IPS DF 19.7 (cell line): ENCODE measurements at regions not wholly inside any gene's neighbourhood (a gene's known extent, or its start where the extent isn't known, plus 50 kb on each side); places are given as distances from the start of the nearest gene placed in this dataset.
"Not testable (repeated sequence)": the region's sequence is repeated elsewhere in the genome, so short reads cannot be mapped to it uniquely, and the experiment has no call there.

Experiments used
- DNase-seq: peaks from one replicate; pipeline ENCODE4 v3.0.0-alpha.2; 2013; ENCODE audit warnings: low read depth, low spot score

DNA sequence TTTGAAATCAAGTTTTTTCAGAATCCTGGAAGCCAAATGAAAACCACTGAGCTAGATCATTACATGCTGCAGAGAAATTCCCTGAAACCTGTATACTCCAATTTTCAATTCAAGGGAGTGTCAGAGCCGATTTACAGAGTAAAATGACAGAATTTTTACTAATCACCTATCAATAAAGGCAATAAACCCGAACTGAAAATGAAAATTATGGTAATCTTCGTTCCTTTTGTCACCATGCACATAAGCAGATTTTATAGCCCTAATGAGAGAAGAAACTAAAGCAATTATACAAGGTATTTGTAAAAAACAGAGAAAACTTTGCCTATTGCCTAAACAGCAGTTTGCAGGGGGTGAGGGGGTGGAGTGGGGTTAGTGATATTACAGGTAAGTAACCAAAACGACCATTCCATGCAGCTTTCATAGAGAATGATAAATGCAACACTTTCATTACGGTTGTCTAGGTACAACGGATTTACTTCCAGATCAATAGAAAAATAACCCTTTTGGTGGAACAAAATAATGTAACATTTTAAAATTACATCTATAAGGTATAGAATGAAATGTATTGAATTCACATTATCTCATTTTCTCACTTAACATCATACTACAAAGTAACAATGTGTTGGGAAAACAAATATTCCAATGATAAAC is 115.2 kb upstream of the BEND6 start:
- no peak for DNase-seq

DNA sequence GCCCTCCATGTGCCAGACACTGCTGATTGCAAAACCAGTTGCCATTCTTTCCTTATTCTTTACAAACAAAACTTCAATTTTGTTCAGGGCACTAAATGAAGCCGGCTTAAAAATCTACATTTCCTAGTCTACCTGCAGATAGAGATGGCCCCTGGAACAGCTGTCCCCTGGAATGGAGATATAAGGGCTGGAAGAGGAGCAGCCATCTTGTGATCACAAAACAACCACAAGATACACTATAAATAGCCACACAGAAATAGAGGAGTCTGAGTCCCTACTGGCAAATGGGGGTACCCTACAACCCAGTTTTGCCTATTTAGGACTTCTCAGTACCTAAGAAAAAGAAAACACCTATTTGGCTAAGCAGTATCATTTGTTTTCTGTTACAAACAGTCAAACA is 115.9 kb upstream of the BEND6 start:
- no peak for DNase-seq

DNA sequence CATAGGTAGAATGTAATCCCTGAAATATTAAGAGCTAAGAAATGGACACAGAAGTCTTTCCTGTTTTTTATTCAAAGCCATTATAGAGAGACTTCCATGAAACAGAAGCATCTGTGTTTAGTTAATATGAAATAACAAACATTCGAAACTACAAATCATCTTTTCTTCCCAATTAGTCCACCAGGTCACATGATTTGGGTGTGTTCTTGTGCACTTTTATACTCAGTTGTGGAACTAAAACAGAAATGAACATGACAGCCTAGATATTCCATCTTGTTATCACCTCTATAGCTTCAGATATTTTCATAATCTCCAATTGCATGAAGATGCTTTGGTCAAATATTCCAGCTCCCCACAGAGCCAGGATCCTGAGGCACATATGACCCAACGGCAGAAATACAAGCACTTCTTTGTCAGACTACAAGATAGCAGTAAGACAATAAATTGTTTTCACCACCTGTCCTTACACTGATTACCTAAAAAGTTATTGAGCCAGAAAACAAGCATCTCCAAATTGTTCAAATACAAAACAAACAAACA is 116.8 kb upstream of the BEND6 start:
- no peak for DNase-seq

DNA sequence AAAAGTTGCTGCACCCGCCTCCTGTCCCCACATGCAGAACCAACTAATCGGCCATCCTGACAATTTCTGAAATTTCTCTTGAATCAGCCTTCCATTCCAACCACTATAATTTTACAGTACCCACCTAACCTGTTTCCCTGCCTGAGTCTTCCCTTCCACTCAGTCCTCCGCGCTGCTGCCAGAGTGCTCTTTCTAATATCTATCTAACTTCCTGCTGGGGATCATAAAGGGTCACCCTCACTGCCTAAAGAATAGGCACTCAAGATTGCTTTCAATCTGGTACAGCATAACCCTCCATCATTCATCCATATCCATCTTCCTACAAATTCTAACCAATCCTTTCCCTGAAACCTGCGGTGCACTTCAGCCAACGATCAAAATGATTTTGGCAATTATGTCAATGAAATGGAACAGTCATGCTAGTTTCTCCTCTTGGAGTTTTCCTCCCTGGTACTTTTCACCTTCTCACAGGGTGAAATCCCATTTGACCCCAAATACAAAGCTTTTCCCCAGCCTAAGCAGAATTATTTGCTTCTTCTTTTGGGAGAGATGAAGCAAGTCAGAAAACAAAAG is 117.5 kb upstream of the BEND6 start:
- no peak for DNase-seq

DNA sequence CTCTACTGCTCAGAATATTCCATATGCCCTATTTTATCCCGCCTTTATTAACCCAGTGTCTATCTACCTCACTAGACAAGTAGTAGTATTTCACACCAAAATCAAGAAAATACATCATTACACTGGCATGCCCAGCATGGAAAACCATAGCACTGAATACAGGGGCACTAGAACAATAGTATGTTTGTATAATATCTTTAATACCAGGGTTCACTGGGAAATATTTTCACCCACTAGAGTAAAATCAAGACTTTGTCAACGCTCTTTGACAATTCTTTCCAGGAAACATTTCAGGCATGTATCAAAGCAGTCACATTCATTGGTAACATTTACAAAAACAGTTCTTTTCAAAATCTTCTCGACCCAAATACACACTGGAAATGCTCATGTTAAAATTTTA is 119.3 kb upstream of the BEND6 start:
- DNase-seq, result no peak

DNA sequence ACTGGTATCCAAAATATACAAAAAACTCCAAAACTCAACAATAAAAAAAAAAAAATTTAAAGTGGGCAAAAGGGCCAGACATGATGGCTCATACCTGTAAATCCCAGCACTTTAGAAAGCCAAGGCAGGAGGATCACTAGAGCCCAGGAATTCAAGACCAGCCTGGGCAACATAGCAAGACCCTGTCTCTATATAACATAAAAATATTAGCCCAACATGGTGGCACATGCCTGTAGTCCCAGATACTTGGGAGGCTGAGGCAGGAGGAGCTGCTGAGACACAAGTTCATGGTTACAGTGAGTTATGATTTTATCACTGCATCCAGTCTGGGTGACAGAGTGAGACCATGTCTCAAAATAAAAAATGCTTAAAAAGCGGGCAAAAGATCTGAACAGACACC is 121.0 kb upstream of the BEND6 start:
- DNase-seq, result no peak

DNA sequence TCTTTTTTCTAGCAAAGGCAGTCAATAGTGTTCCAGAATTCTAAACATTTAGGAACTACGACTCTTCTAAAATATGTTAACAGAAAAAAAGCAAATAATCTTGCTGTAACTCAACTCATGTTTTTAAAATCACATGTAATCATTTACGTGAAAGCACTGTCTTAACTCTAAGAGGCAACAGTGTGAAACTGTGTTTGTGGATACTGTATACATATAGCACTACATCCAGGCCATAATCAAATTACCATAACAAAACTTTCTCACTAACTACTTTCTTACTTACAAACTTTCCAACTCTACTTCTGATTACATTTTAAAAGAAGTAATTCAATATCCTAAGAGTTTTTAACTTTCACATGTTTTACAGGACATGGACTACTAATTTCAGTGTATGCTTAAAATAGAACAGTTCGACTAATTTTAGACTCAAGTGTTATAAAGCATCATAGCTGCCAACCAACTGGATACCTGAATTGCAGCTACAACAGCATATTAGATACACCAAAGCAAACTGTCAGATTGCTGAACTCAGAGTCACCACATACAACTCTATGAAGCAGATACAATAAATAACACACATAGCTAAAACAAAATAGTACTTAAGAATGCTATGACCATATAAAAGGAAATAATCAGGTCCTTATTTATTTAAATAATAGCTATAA is 121.6 kb upstream of the BEND6 start:
- DNase-seq, result no peak

DNA sequence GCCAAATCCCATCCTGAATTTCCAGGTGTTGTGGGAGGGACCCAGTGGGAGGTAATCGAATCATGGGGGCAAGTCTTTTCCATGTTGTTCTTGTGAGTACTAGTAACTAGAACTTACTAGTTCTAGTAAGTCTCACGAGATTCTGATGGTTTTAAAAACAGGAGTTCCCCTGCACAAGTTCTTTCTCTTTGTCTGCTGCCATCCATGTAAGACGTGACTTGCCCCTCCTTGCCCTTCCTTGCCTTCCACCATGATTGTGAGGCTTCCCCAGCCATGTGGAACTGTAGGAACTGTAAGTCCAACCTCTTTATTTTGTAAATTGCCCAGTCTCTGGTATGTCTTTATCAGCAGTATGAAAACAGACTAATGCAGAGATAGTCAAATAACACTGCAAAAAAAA is 122.7 kb upstream of the BEND6 start:
- no peak for DNase-seq

DNA sequence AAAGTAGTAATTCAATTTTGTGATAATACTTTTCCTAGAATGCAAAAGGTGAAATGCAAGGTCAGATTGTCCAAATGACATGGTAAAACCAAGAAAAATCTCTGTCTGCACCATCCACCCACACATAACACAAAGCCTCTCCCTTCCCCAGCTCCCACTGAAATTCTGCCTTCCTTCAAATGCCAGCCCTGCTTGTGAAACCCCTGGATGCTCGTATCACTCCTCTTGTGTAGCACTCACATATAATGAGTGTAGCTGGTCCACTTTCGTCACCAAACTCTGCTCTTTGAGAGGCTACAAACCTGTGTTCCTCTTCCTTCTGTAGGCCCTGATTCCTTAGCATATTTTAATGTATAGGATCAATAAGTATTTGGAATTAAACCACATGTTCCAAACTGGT is 123.6 kb upstream of the BEND6 start:
- DNase-seq, result no peak

DNA sequence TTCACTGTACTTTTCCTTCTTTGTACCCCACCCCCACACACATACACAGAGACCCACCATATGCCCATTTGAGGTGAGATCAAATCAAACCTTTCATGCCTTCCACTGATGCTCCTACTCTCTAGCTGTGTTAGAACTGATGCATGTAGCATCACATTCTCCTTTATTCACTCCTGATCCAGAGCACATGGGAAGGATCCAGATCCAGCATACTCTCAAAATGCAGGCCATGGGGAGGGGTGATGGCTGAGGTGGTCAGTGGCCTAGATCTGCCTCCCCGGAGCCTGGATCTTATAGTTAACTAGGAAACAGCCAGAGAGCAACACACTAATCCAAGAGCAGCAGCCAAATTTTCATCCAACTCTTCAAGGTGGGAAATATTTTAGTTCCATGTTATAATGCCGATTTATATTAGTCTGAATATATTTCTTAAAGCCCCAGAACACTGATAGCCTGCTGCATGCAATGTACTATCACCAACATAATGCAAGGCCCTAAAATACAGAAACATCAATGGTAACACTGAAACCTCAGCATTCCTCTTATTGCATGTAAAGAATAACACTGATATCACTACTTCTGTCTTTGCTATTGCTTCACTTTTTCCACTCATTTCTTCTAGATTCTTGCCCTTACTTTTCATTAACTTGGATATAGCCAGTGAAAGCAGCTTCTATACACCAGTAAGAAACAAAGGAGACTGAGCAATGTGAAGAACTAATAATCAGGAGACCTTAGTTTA is 126.8 kb upstream of the BEND6 start:
- no peak for DNase-seq

DNA sequence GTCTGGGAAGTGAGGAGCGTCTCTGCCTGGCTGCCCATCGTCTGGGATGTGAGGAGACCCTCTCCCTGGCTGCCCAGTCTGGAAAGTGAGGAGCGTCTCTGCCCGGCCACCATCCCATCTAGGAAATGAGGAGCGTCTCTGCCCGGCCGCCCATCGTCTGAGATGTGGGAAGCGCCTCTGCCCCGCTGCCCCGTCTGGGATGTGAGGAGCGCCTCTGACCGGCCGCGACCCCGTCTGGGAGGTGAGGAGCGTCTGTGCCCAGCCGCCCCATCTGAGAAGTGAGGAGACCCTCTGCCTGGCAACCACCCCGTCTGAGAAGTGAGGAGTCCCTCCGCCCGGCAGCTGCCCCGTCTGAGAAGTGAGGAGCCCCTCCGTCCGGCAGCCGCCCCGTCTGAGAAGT is 130.5 kb upstream of the BEND6 start:
- not testable (repeated sequence) for DNase-seq

DNA sequence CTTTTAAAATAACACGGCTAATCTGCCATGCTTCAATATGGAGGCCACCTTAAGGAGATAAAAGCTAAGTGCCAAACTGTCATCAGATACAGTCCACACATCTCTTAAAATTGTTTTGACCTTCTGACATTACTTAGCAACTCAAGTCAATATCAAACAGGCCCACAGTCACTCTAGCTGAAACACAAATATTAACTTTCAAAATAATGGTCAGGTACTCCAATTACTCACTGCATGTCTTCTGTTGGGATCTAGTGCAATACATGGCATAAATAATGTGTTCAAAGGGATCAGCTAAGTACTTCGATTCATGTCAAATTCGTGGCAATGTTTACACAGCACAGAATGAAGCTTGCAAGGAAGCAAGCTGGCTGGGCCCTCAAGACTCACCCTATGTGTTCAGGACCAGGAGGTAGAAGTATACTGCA is 133.9 kb upstream of the BEND6 start:
- no peak for DNase-seq

DNA sequence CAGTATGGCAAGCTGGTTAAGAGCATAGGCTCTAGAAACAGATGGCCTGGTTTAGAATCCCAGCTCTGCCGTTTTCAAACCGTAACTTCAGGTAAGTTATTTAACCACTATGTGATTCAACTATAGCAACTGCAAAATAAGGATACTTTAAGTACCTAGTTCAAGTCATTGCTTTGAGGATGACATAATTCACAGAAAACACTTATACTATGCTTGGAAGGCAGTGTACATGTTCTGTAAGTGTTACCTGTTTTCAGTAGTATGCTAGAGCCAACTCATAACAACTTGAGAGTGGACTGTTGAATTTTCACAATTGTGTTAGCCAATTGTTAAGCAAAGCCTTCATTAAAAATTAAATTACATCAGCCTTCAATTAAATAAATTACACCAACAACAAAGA is 134.8 kb upstream of the BEND6 start:
- no peak for DNase-seq

DNA sequence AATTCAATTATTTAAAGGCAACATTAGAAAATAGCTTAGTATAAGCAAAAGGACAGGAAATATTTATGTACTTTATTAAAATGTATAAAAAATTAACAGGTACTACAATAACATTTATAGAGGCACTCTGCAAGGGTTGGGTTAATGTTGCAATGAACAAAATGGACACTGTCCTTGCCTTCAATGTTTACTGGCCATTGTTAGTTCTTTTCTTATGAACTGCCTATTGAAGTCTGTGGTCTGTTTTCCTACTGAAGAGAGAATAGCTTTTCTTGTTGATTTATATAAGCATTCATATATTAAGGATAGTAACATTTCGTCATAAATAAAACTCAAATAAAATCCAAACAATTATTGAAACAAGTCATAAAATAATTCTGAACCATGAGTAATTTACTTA is 135.3 kb upstream of the BEND6 start:
- DNase-seq, result no peak

DNA sequence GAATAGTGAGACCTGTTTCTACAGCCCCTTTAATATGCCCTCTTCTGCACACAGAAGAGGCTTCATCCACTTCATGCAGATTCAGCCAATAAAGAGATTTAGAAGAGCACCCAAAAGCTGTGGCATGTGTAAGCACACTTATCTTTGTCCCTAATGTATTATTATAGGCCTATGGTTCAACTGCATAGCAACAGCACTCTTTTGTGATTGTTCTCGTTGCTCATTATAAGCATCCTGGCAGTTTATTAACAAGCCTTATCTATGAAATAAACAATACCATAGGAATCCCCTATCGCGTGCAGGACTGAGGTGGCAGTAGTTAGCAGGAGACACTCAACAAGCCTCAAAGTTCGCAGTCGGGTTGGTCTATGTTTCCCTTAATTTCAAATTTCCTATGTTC is 138.5 kb upstream of the BEND6 start:
- no peak for DNase-seq

DNA sequence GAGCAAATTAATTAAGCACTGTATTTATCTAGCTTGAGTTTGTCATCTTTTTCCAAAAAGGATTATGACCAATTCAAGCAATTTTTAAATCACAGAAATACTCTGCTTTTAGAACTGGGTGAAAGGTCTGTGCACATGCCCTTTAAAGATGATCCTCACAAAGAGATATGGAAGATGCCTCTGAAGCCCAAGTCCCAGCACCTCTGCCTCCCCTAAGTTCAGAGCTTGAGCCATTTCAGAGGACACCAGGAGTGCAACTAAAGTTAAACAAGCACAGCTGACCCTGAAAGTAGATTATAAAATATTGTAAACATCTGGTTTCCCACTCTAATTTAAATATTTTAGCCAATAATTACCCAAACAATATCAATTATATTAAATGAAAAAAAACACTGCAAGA is 139.5 kb upstream of the BEND6 start:
- no peak for DNase-seq

DNA sequence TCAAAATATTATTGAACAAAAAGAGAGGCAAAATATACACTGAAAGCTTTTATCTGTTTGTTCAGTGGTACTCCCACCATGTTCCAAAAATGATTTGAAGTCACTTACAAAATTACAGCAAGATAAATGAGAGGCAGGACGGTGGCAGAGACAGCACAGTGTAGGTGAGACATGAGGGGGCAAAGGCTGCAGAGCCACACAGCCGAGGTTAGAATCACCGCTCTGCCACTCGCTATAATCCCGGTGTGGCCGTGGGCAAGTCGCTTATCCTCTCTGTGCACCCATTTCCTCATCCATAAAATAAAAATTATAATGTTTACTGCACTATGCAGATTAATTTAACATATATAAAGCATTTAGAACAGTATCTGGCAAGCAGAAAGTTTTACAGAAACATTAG is 140.1 kb upstream of the BEND6 start:
- no peak for DNase-seq

DNA sequence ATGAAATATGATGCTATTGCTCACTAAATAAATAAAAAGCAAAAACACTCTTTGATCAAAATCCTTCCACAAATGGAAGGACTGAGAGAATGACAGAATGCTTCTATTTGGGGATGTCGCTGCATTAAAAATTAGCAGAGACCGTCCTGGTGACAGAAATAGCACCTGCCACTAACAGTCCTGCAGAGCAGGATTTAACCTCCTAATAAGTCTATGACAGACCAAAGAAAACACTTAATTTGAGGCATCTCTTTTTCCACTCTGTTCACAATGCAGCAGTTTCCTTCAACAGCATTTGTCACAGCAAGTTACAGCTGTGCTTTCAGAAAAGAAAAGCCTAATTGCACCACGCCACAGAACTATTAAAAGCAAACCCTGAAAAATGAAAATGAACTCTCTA is 140.6 kb upstream of the BEND6 start:
- no peak for DNase-seq

DNA sequence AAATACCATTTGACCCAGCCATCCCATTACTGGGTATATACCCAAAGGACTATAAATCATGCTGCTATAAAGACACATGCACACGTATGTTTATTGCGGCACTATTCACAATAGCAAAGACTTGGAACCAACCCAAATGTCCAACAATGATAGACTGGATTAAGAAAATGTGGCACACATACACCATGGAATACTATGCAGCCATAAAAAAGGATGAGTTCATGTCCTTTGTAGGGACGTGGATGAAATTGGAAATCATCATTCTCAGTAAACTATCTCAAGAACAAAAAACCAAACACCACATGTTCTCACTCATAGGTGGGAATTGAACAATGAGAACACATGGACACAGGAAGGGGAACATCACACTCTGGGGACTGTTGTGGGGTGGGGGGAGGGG is 142.1 kb upstream of the BEND6 start:
- DNase-seq, result not testable (repeated sequence)

DNA sequence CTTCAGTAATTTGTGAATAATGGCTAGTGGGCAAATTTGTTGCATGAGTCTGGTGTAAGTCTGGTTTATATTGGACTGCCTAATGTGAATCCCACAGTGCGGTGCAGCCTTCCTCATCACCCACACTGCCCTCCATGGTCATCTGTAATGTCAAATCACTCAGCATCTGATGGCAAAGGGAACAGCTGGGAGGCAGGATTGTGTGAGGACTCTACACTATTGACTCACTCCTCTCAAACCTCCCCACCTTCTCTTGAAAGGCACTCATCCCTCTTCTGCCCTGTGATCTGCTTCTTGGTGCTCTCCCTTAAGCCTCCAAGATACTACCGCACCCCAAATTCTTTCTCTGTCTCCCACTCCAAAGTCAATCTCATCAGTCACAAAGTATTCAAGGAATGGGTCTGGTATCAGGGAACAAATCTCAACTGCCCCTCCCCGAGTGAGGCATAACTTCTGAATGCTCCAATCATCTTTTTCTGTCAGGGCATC is 146.0 kb upstream of the BEND6 start:
- DNase-seq, result no peak

DNA sequence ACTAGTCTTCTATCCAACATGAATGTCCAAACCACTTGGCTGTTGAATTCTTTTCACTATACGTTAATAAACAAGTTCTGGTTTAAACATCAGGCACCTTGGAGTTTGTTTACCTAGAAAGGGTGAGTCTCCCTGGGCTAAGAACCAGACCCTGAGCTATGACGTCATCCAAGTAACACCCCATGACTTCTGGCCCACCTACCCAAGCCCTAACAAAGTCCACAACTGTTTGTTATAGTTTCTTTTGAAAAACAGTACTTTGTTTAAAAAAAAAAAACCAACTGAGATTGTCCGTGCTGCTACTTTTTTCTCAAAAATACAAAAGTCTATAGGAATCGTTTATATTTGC is 146.9 kb upstream of the BEND6 start:
- no peak for DNase-seq

DNA sequence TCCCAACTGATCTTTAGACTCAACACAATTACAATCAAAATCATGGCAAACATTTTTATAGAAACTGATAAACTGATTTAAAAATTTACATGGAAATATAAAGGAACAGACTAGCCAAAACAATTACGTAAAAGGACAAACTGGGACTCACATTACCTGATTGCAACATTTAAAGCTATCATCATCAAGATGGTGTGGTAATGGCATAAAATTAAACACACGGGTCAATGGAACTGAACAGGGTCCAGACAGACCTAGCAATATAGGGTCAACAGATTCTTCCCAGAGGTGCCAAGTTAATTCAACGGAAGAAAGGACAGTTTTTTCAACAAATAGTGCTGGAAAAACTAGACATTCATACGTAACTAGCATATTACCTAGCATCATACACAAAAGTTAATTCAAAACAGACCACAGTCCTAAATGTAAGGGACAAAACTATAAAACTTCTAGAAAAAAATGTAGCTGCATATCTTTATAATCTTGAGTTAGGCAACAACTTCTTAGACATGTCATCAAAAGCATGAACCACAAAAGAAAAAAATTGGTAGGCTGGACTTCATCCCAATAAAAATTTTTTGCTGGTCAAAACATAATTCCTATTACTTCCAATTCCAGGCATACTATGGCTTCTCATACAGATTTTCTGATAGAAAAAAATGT is 147.4 kb upstream of the BEND6 start:
- no peak for DNase-seq
